ENCODE measurements at regions not wholly inside any gene's neighbourhood (a gene's known extent, or its start where the extent isn't known, plus 50 kb on each side); places are given as distances from the start of the nearest gene placed in this dataset.

GRCh38 chr20:24124951-24125650 lies 136.5 kb upstream of the GGTLC1 start:
- DNase-seq (ENCODE audit: low spot score, unreplicated experiment): no peak
- no peaks in the 10 kb centered on the region for H3K36me3 Mint-ChIP-seq (ENCODE audit: insufficient read depth)
- no peak overlapping the region for H3K27ac Mint-ChIP-seq
- peaks cover 3% of the 10 kb centered on the region for H3K9me3 Mint-ChIP-seq (ENCODE audit: low read depth)
- TF ChIP-seq CTCF (IDR thresholded peaks at IDR 0.05; ENCODE audit: unreplicated experiment): no peak
- no peaks in the 10 kb centered on the region for H3K4me1 Mint-ChIP-seq (ENCODE audit: low read depth)
- H3K27me3 Mint-ChIP-seq: peaks cover 23% of the 10 kb centered on the region
- no peak overlapping the region for H3K4me3 Mint-ChIP-seq (ENCODE audit: low read depth)

- Mint-ChIP-seq H3K4me1 (ENCODE audit: low read depth) (no peaks in the 10 kb centered on the region), H3K27me3 (peaks cover 23% of the 10 kb centered on the region), H3K4me3 (ENCODE audit: low read depth) (no peak overlapping the region), H3K9me3 (ENCODE audit: low read depth) (no peaks in the 10 kb centered on the region), H3K36me3 (ENCODE audit: insufficient read depth) (no peaks in the 10 kb centered on the region), H3K27ac (no peak overlapping the region)
- TF ChIP-seq CTCF (IDR thresholded peaks at IDR 0.05; ENCODE audit: unreplicated experiment): no peak
- DNase-seq (ENCODE audit: low spot score, unreplicated experiment): no peak
Observed at GRCh38 chr20:24124003-24124402, 135.4 kb upstream of the GGTLC1 start.

- DNase-seq (ENCODE audit: low spot score, unreplicated experiment): no peak
- H3K27me3 Mint-ChIP-seq: peaks cover 22% of the 10 kb centered on the region
- H3K4me3 Mint-ChIP-seq (ENCODE audit: low read depth): no peak overlapping the region
- no peaks in the 10 kb centered on the region for H3K36me3 Mint-ChIP-seq (ENCODE audit: insufficient read depth)
- H3K27ac Mint-ChIP-seq: no peak overlapping the region
- no peaks in the 10 kb centered on the region for H3K4me1 Mint-ChIP-seq (ENCODE audit: low read depth)
- no peaks in the 10 kb centered on the region for H3K9me3 Mint-ChIP-seq (ENCODE audit: low read depth)
- no peak for TF ChIP-seq CTCF (IDR thresholded peaks at IDR 0.05; ENCODE audit: unreplicated experiment)
Observed at GRCh38 chr20:24118441-24119175, 130.0 kb upstream of the GGTLC1 start.

GRCh38 chr20:24118034-24118433 lies 129.5 kb upstream of the GGTLC1 start:
- no peak overlapping the region for H3K4me3 Mint-ChIP-seq (ENCODE audit: low read depth)
- no peak for DNase-seq (ENCODE audit: low spot score, unreplicated experiment)
- no peaks in the 10 kb centered on the region for H3K4me1 Mint-ChIP-seq (ENCODE audit: low read depth)

GRCh38 chr20:24117383-24117782 lies 128.8 kb upstream of the GGTLC1 start:
- Mint-ChIP-seq H3K4me3 (ENCODE audit: low read depth) (no peak overlapping the region), H3K27ac (no peak overlapping the region), H3K4me1 (ENCODE audit: low read depth) (no peaks in the 10 kb centered on the region), H3K9me3 (ENCODE audit: low read depth) (no peaks in the 10 kb centered on the region), H3K36me3 (ENCODE audit: insufficient read depth) (no peaks in the 10 kb centered on the region), H3K27me3 (peaks cover 17% of the 10 kb centered on the region)
- no peak for DNase-seq (ENCODE audit: low spot score, unreplicated experiment)
- TF ChIP-seq CTCF (IDR thresholded peaks at IDR 0.05; ENCODE audit: unreplicated experiment): no peak

More at GRCh38 chr20:24118034-24118433, 129.5 kb upstream of the GGTLC1 start:
- no peak for TF ChIP-seq CTCF (IDR thresholded peaks at IDR 0.05; ENCODE audit: unreplicated experiment)
- Mint-ChIP-seq H3K36me3 (ENCODE audit: insufficient read depth) (no peaks in the 10 kb centered on the region), H3K27ac (peak overlapping the region; percentile 25), H3K27me3 (peaks cover 19% of the 10 kb centered on the region), H3K9me3 (ENCODE audit: low read depth) (no peaks in the 10 kb centered on the region)

All from progenitor cell of endocrine pancreas (in vitro differentiated cells).